Right atrium auricular region (tissue), 2 donors: ENCODE measurements at regions not wholly inside any gene's neighbourhood (a gene's known extent, or its start where the extent isn't known, plus 50 kb on each side); places are given as distances from the start of the nearest gene placed in this dataset.

Experiments used
- DNase-seq: peaks from one replicate; pipeline ENCODE4 v3.0.0-alpha.2; 2019; ENCODE audit warnings: low spot score
- H3K27ac ChIP-seq, 2 donors: fragments of 200-600 bp; sonication (generic); 1 replicate in 1 of 2; 2 replicates in 1 of 2; pipeline ENCODE4 v1.5.1; 2016 to 2019
- H3K27me3 ChIP-seq, 2 donors: fragments of 200-600 bp; sonication (generic); one replicate each; pipeline versions ENCODE4 v1.5.1 to v1.6.0; 2017 to 2019
- H3K36me3 ChIP-seq: fragments of 200-600 bp; sonication (generic); one replicate; pipeline ENCODE4 v1.5.1; 2016
- H3K4me1 ChIP-seq, 2 donors: fragments of 200-600 bp; sonication (generic); one replicate each; pipeline versions ENCODE4 v1.5.1 to v1.6.0; 2017 to 2019
- H3K4me3 ChIP-seq, 2 donors: fragments of 200-600 bp; sonication (generic); 1 replicate in 1 of 2; 2 replicates in 1 of 2; pipeline ENCODE4 v1.5.1; 2017 to 2019; ENCODE audit warnings: mild to moderate bottlenecking in 1 of 2, moderate library complexity in 1 of 2
- H3K9me3 ChIP-seq, 2 donors: fragments of 200-600 bp; sonication (generic); one replicate each; pipeline ENCODE4 v1.5.1; 2019
- CTCF ChIP-seq, 2 donors: fragments of 200-600 bp; sonication (generic); IDR thresholded peaks; one replicate each; pipeline ENCODE4 v1.5.1; 2019; ENCODE audit warnings: antibody characterized with exemption in 2 of 2

- H3K4me1 ChIP-seq, result no peaks in the 10 kb centered on the region
- no peaks in the 10 kb centered on the region for H3K9me3 ChIP-seq
- no peaks in the 10 kb centered on the region for H3K36me3 ChIP-seq
- H3K4me3 ChIP-seq, result no peak overlapping the region
- H3K27ac ChIP-seq, result no peak overlapping the region
- TF ChIP-seq CTCF (IDR thresholded peaks at IDR 0.05), result no peak
- H3K27me3 ChIP-seq, result no peaks in the 10 kb centered on the region
- no peak for DNase-seq
Measured at GRCh38 chr4:103778221-103778620, 58.4 kb upstream of the TACR3 start.

- no peak for TF ChIP-seq CTCF (IDR thresholded peaks at IDR 0.05)
- H3K4me3 ChIP-seq, result no peak overlapping the region
- H3K27me3 ChIP-seq, result no peaks in the 10 kb centered on the region
- H3K9me3 ChIP-seq, result no peaks in the 10 kb centered on the region
- H3K4me1 ChIP-seq, result no peaks in the 10 kb centered on the region
- no peaks in the 10 kb centered on the region for H3K36me3 ChIP-seq
- no peak for DNase-seq
- no peak overlapping the region for H3K27ac ChIP-seq
Measured at GRCh38 chr4:103774326-103774825, 54.6 kb upstream of the TACR3 start.

- H3K27ac ChIP-seq, result no peak overlapping the region
- no peaks in the 10 kb centered on the region for H3K36me3 ChIP-seq
- no peaks in the 10 kb centered on the region for H3K27me3 ChIP-seq
- DNase-seq, result no peak
- no peak for TF ChIP-seq CTCF (IDR thresholded peaks at IDR 0.05)
- H3K4me1 ChIP-seq, result no peaks in the 10 kb centered on the region
- H3K9me3 ChIP-seq, result no peaks in the 10 kb centered on the region
- H3K4me3 ChIP-seq, result no peak overlapping the region
Measured at GRCh38 chr4:103773691-103774231, 54.0 kb upstream of the TACR3 start.
